NCI-H1048 (cell line): ENCODE measurements at regions not wholly inside any gene's neighbourhood (a gene's known extent, or its start where the extent isn't known, plus 50 kb on each side); places are given as distances from the start of the nearest gene placed in this dataset.
A peak's percentile ranks its signal among the peaks of the same experiment; 100 is the strongest.

Source experiments
- DNase-seq: peaks from one replicate; lab custom pipeline; 2025; lab: John Stamatoyannopoulos, UW

DNA sequence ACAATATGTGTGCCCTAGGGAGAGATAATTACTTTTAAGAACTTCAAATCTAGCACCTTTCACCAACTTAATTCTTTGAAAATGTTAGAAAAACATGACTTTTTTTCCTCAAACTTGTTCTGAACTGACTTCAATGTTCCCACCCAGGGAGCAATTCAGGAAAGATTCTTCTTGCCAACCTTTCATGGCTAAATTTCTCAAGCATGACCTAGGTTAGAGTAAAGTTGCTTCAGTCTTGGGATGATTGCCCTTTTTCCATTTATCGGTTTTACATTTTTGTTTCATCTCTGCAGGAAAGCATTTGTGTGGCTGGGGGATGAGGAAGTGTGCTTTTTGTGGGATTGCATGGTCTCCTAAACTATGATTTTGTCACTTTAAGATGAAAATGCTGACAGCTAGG is 647.7 kb downstream of the LTN1 start:
- DNase-seq: no peak

DNA sequence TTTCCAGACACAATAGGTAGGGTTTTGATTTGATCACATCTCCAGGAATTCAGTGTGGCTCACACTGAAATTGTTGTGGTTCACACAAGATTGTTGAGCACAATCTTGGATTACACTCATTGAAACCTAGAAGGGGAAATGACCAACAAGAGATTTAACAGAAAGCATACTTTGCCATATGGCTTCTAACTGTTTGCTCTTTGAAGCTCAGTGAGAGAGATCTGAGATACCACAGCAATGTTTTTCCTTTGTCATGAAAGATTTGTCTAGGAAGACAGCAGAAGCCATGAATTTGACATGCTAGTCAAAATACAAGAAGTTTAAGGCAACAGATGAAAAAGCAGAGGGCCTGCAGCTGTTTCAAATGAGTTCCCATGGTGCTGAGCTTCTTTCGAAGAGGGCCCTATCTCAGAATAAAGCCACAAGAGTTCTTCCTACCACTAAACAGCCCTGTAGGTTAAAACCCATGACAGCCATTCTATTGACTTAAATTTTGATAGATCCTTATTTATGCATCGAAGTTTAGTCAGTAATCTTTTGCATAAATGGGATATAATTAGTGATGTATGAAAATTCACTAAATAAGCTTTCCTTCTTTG is 650.4 kb downstream of the LTN1 start:
- DNase-seq: no peak

DNA sequence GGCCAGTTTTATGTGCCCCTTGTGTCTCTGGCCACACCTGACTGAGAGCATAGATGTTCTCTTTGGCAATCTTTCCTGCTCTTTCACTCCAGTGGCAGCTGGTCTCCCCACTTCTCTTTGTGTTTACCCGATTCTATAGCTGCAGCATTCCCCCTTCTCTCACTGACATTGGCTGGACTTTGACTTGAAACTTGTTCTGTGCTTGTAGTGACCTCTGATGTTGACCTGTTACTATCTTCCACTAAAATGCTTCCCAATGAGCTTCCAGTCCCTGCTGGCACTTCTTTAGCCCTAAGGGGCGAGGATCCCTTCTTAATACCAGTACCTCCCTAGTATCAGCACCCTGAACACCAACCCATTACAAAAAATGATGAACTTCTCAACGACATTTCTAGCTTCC is 653.3 kb downstream of the LTN1 start:
- DNase-seq: no peak

DNA sequence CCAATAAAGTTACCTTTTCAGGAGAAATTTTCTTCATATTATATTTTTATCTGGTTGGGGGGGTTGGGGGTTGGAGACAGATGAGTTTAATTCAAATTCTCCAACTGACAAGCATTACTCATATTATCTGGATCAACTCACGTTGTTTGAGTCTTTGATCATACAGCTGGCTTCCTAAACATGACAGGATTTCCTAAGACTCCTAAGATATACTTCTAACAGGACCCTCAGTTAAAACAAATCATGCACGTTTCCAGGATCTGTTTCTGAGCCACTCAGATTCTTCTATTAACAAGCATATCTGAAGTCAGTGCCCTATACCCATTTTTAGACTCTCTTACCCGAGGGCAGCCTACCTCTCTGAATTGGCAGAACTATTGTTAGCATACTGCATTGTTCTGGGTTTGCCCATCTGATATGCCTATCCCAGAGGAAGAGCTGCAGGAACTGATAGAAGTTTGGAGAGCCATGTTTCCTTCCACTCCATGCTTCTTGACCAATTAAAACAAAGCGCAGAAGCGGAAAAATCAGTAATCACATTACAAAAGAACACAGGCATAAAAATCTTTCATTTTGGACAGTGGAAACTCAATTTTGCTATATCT is 653.9 kb downstream of the LTN1 start:
- DNase-seq: no peak

DNA sequence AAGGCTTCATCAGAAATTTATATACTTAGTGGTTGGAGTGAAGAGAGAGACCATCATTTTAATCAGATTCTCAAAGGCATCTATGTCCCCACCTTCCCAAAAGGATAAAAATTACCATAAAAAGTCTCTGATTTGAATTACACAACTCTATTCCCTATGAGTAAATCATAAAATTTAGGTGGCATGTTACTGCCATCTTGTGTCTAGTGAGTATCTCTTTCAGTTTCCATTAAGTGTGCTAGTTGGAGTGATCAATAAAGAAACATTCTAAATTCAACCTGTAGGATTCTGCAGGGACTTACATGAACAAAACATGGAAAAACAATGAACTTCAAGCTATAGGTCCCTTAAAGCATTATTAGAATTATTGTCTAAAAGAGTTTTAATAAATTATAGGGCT is 655.4 kb downstream of the LTN1 start:
- peak; percentile 6 for DNase-seq

DNA sequence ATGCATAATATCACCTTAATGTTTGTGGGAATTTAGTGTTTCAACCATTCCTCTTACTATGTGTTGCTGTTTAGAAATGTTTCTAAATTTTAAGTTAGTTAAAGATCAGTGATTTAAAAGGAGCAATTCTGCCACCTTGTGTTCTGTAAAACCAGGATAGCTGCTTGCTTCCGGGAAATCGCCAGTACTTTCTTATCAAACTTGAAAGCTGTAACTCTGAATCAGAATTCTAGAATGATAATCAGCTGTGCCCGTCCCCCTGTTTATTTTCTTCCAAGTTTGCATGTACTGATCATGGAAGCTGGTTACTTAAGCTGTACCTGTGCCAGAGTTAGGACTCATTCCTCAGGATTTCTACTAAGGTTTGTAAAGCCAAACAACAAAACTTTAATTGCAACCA is 656.4 kb downstream of the LTN1 start:
- no peak for DNase-seq

DNA sequence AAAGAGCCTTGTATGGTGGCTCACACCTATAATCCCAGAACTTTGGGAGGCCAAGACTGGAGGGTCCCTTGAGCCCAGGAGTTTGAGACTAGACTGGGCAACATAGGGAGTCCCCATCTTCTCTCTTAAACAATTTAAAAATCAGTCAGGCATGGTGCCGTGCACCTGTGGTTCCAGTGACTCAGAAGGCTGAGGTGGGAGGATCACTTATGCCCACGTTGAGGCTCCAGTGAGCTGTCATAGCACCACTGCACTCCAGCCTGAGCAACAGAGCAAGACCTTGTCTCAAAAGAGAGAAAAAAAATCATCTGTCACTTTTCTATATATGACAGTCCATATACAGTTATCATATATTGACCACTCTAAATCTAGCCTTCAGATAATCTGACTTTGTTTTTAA is 658.3 kb downstream of the LTN1 start:
- no peak for DNase-seq

DNA sequence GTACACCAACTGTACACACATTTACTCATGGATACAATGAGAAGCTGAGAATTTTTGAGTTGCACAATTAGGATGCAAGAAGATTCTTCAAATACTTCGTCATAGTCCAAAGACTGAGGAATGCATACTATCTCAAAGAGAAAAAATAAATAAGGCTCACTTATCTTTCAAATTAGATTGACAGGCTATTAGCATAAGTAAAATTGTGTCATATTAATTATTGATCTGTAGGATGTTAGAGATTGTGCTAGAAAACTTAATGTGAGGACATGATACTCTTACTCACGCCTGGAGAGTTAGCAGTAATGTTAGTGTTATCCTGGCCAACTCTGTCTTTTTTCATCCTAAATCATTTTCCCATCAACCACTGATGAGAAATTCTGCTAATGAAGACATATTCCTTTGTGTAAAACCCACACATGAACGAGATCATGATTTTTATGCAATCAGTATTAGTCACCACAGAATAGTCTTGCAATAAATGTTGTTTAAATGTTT is 659.0 kb downstream of the LTN1 start:
- no peak for DNase-seq

DNA sequence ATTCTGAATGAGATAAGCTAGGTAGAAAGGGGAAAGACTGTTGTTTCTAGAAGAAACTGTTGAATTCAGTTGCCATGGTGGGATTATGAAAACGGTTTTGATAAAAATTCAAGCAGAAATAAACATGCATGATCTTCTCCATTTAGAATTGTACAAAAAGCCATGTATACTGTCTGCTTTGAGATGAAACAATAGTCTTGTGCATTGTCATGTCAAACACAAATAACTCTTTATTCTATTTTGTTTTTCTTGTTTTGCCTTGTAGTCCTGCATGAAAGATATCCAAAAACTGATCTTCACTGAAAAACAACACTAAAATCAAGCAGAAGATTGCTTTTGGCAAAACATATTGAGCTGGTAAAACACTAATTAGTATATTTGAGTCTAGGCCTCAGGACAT is 659.9 kb downstream of the LTN1 start:
- no peak for DNase-seq

DNA sequence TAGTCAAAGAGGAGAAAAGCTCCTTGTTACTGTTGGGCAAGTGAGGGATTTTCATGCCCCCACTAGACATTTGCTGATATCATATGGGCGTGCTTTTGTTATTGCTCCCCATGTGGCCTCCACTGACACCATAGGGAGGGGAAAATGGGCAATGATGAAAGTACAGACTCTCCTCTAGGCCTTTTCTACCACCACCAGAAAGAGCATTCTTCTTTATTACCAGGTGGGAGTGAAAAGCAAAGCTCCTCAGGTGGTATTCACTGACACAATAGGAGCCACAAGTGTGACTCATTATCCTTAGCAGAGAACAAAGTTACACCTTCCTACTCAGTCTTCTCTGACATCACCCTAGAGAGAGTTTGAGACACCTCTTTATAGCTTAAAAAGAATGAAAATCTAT is 667.1 kb downstream of the LTN1 start:
- no peak for DNase-seq

DNA sequence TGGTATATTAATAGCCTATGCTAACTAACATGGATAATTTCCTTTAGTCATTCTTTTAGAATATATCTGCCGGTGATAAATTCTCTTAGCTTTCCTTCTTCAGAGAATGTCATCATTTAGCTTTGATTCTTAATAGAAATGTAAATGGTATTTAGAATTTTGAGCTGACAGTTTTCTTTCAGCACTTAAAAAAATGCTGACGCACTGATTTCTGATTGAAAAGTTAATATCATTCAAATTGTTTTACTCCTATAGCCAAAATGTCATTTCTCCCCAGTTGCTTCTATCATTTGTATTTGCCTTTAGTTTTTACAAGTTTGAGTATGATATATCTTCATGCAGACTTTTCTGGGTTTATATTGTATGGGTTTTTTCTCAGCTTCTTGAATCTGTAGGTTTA is 668.0 kb downstream of the LTN1 start:
- DNase-seq: no peak

DNA sequence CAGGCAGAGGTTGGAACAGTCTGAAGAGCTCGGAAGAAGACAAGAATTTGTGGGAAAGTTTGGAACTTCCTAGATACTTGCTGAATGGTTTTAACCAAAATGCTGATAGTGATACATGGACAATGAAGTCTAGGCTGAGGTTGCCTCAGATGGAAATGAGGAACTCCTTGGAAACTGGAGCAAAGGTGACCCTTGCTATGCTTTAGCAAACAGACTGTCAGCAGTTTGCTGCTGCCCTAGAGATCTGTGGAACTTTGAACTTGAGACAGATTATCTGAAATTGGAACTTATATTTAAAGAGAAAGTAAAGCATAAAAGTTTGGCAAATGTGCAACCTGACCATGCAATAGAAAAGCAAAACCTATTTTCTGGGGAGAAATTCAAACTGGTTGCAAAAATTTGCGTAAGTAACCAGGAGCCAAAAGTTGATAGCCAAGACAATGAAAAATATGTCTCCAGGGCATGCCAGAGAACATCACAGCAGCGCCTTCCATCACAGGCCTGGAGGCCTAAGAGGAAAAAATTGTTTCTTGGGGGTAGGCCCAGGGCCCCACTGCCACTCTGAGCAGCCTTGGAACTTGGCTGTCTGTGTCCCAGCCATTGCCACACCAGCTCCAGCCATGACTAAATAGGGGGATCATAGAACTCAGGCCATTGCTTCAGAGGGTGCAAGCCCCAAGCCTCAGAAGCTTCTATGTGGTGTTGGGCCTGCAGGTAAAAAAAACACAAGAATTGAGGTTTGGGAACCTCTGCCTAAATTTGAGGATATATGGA is 675.3 kb downstream of the LTN1 start:
- DNase-seq: no peak

DNA sequence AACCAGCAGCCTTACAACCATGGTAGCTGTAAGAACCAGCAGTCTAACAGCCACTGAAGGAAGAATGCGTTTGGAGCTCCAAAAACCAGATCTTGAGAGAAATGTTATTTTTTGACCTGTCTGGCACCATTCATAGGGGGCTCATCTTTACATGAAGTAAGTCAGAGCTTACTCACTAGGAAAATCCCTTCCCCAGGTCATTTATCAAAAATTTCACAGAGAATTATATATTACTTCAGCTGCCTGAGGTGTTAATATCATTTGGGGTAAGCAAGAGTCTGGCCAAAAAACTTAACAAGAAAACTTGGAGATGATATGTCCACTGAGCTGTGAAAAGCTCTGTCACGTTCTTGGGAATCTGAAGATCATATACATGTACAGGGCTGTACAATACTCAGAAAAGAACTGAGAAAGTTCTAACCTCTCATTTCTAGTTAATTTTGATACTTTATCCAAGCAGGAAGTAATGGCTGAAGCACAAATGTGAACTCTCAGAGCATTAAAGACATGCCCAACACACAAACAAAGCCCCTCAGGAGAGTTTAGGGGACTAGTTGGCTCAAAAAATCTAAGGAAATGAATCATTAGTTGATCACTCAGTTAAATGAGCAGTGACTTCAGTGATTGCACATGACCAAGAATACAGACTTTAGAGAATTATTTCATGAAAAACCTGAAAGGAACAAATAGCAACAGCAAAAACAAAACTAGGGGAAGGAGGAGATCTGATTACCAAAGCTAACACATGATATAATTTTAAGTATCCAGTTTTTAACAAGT is 681.1 kb downstream of the LTN1 start:
- DNase-seq: no peak

DNA sequence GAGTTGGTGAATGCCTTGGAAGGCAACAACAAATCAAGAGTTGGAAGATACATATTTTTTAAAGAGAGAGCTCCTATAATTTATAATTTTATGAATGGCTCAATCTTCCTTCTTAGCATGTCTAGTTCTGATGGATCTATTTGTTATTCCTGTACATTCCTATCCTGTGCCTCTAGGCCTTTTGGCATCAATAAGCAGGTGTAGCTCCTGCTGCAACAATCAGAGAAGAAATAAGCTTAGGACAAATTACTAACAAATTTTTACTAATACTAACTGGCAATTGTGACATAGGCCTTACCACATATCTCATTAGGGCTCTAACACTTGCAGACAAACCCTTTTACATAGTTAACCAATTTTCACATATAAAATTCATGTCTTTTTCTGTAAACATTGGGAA is 682.0 kb downstream of the LTN1 start:
- no peak for DNase-seq

DNA sequence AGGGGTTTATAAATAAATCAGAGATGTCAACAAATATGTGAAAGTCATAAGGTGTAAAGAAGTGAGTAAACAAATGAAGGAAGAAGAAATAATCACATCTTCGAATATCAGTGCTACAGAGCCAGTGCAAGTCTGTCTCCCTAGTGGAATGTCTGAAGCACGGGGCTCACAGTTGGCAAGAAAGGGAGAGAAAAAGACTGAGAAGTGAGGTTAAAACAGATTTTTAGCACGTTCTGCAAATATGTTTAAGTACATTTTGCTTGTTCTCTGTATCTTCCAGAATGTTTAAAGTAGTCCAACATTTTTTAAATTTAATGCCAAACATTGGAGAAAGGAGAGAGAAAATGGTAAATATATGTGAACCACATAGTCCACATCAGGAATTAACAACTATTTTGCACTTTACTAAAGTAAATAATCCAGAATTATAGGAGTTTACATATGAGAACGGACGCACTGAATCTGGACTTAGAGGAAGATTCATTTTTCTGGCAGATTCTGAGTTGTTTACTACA is 682.4 kb downstream of the LTN1 start:
- no peak for DNase-seq

DNA sequence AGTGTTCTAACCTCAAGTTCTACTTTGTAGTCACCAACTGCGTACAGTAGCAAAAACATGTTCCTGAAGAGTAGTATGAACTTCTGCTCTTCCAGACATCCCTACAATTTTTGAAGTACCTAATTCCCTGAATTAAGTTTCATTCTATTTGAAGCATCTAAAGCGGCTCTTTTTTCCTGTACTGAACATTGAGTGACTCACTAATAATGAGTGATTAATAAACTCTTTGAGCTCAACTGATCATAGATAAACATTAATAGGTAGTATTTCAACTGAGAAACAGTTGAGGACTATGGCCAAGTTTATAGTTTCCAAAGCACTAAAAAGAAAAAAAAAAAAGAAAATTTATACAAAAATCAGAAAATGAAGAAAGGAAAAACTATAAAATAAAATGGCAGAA is 683.1 kb downstream of the LTN1 start:
- no peak for DNase-seq

DNA sequence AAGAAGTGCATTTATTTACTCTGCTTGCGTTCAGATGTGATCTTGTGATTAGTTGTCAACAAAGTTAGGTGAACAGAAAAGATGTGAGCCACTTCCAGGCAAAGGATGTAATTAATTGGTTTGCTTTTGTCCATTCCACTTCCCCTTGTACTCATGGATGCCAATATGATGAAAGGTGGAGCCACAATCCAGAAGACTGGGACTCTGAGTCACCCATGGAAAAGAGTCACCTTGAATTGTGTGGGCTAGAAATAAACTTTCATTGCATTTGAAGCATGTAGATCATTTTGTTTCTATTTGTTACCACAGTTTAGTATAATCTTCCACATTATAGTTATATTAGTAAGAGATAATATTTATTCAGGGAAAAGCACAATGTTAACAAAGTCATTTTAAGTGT is 684.2 kb downstream of the LTN1 start:
- DNase-seq: no peak

DNA sequence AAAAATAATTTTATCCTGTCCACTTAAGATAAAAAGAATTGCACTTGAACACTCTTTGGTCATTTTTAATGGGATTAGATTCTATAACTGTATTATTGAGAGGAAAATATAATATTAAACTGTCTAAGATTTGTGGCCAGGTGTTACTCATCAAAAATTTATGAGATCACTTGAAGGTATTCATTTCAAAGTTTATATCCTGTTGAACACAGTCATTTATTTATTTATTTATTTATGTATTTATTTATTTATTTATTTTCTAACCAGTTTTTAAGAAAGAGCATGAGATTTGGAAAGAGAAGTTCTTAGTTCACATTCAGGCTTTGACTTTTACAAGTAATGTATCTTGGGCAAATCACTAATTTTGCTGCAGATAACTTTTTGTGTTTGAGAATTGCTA is 692.7 kb downstream of the LTN1 start:
- no peak for DNase-seq

DNA sequence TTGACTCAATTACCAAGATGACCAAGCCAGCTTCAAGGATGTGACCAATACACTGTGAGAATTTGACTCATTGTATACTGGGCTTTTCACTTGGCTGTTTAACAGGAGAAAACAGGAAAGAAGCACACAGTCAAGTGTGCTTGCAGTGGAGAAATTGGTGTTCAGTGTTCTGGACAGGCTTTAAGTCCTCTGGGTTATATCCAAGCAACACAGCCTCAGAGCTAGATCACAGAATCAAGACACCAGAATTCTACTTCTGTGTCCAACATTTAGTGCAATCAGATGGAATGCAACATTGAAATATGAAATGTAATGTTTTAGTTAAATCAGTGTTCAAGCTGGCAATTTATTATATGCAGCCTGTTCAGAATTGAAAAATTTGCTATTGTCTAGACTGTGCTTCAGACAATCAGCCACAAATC is 694.4 kb downstream of the LTN1 start:
- no peak for DNase-seq

DNA sequence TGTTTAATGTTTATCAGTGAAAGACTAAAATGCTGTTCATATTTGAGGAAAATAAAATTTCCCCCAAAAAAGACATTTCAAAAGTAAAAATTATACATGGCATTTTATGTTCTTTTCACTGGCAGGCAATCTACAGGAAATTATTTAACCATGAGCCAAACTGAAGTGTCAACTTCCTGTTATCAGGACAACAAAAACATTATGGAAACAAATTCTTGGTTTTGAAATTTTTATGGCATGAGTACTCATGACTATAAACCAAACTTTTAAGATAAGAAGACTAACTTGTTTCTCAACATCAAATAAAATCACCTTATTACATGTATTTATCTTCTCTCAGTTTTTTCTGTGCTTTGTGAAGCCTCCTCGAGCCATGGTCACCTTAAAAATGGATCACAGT is 698.6 kb downstream of the LTN1 start:
- no peak for DNase-seq

DNA sequence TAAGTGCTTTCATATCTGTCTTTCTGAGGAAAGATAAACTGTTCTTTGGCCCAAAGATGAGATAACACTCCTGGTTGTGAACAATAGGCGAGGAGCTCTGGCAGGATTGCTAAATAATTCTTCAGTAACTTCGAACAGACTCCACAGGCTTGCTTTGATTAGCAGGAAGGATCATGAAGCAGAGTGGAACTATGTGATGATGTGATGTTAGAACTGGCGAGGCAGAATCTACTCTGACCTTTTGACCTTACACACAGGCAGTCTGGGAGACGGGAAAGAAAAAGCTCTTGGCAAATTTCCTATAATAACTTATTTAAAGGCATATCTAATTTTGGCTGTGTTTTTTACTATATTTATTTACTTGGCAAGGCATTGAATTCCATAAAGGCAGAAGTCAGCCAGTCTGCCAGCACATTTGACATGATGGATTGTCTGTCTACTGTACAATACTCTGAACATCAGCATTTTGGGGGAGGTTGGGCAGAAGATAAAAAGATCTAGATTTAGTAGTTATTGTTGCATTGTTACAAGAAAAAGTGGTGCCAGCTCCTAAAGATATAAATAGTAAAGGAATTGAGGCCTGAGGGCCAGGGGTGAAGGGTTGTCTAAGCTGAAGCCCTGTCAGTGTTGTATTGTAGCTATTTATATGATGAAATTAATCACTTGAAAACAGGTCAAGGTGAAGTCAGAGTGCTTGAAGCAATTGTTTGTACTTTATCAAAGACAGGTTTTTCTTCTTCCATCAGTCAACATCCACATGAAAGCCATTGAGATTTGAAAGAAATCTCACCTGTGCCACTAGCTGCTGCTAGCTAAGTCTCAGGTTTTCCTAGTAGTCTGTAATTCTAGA is 708.8 kb downstream of the LTN1 start:
- DNase-seq: no peak

DNA sequence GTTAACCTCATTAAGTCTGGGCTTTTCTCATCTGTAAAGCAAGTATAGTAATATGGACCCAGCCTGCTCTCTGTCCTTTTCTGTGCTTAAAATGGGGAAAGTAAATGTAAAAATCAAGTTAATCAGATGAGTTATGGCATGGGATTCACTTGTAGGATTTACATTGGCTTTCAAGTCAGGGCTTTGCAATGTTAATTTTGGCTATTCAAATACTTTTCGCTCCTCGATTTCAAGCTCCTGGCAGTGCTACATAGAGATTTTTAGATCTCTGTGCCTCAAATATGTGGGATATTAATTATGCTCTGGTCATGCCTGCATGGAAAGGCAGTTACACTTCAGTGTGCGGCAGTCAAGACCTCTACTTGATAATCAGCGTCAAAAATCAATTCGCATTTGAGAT is 709.8 kb downstream of the LTN1 start:
- DNase-seq: no peak
